Posterior vena cava (tissue), 2 donors: ENCODE measurements at regions not wholly inside any gene's neighbourhood (a gene's known extent, or its start where the extent isn't known, plus 50 kb on each side); places are given as distances from the start of the nearest gene placed in this dataset.

Experiments used
- DNase-seq: peaks from one replicate; pipeline ENCODE4 v3.0.0-alpha.2; 2020; ENCODE audit warnings: low spot score
- intact Hi-C, 2 donors: fragments of 100-400 bp; cut with DNase I; formaldehyde crosslinking; loops; one replicate each; pipeline versions ENCODE4 v1.14.1 to v1.14.2; 2022 to 2023
- donor health status: DM: yes; HTN: yes; CAD: no.
- donor health status: DM: yes; HTN: yes; CAD: no.

- no peak for DNase-seq
- intact Hi-C loops = no loop called here
Measured at GRCh38 chr10:59595593-59595992, 114.1 kb downstream of the SLC16A9 start.

- intact Hi-C loops = no loop called here
- DNase-seq = no peak
Measured at GRCh38 chr10:59593768-59594167, 115.9 kb downstream of the SLC16A9 start.

- intact Hi-C loops = no loop called here
- no peak for DNase-seq
Measured at GRCh38 chr10:59589796-59590195, 119.9 kb downstream of the SLC16A9 start.

GRCh38 chr10:59588791-59589190 lies 120.9 kb downstream of the SLC16A9 start:
- DNase-seq = no peak
- intact Hi-C loops = no loop called here

GRCh38 chr10:59587756-59588140 lies 121.9 kb downstream of the SLC16A9 start:
- DNase-seq = no peak
- intact Hi-C loops = no loop called here

GRCh38 chr10:59587083-59587755 lies 122.4 kb downstream of the SLC16A9 start:
- intact Hi-C loops = no loop called here

GRCh38 chr10:59586407-59586891 lies 123.2 kb downstream of the SLC16A9 start:
- DNase-seq = no peak

More at GRCh38 chr10:59587083-59587755, 122.4 kb downstream of the SLC16A9 start:
- no peak for DNase-seq

GRCh38 chr10:59585046-59585700 lies 124.5 kb downstream of the SLC16A9 start:
- DNase-seq = no peak
- intact Hi-C loops = no loop called here

More at GRCh38 chr10:59586407-59586891, 123.2 kb downstream of the SLC16A9 start:
- intact Hi-C loops = no loop called here

GRCh38 chr10:59582780-59583179 lies 126.9 kb downstream of the SLC16A9 start:
- intact Hi-C loops = no loop called here
- DNase-seq = no peak

- intact Hi-C loops = no loop called here
- DNase-seq = no peak
Measured at GRCh38 chr10:59582058-59582457, 127.6 kb downstream of the SLC16A9 start.

- no peak for DNase-seq
- intact Hi-C loops = no loop called here
Measured at GRCh38 chr10:59580026-59580863, 129.4 kb downstream of the SLC16A9 start.

- intact Hi-C loops = loop anchor here (5.0 to 10.0 kb wide), 2 partner anchors 324 to 336 kb away; no protein-coding TSS in a partner anchor
- DNase-seq = no peak
Measured at GRCh38 chr10:59578741-59579140, 130.9 kb downstream of the SLC16A9 start.

GRCh38 chr10:59577984-59578383 lies 131.7 kb downstream of the SLC16A9 start:
- no peak for DNase-seq
- intact Hi-C loops = loop anchor here (5.0 to 10.0 kb wide), 2 partner anchors 323 to 336 kb away; no protein-coding TSS in a partner anchor

GRCh38 chr10:59575269-59575668 lies 134.4 kb downstream of the SLC16A9 start:
- intact Hi-C loops = loop anchor here (5.0 to 10.0 kb wide), 2 partner anchors 320 to 333 kb away; no protein-coding TSS in a partner anchor
- no peak for DNase-seq

- DNase-seq = no peak
- intact Hi-C loops = no loop called here
Measured at GRCh38 chr10:59563531-59563930, 146.1 kb downstream of the SLC16A9 start.

GRCh38 chr10:59562126-59562525 lies 147.5 kb downstream of the SLC16A9 start:
- intact Hi-C loops = no loop called here
- DNase-seq = no peak

GRCh38 chr10:59561477-59562121 lies 148.1 kb downstream of the SLC16A9 start:
- intact Hi-C loops = no loop called here
- no peak for DNase-seq

GRCh38 chr10:59560990-59561389 lies 148.7 kb downstream of the SLC16A9 start:
- intact Hi-C loops = no loop called here
- no peak for DNase-seq

- intact Hi-C loops = no loop called here
- no peak for DNase-seq
Measured at GRCh38 chr10:59560161-59560560, 149.5 kb downstream of the SLC16A9 start.
